ENCODE measurements at regions not wholly inside any gene's neighbourhood (a gene's known extent, or its start where the extent isn't known, plus 50 kb on each side); places are given as distances from the start of the nearest gene placed in this dataset.

DNA sequence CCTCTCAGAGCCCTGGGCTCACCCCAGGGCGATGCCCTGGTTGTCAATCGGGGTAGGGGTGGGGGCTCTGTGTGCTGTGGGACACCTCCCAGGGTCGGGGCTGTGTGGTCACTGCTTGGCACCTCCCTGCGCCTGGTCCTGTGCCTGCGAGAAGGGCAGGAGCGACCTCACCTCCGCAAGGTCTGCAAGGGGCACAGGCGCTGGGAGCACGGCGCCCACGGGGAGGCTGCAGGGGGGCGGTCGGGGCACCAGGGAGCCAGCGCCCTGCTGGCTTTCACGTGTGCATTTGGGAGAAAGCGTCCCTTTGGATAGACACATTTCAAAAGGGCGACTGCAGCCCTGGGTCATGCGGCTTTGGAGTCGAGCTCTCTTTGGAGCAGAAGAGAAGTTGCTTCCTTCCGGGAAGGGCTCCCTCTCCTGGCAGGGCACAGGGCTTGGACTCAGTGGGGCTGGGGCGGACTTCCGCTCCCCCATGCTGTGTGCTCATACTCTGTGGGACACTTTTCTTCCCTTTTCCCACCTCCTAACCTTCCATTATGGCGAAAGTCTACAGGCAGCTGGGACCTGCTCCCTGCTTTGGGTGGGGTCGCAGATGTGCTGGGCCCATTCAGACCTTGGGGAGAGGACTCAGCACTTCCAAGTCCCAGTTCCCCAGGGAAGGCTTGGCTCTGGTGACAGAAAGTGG, 52.9 kb upstream of the SLC28A3 start:
- no peak for DNase-seq (ENCODE audit: low spot score in 2 of 2)
- WGBS: 87% methylated on average over 17 of the region's 24 CpGs
- no peaks in the 10 kb centered on the region for H3K36me3 ChIP-seq
- no peaks in the 10 kb centered on the region for H3K9me3 ChIP-seq
- no peaks in the 10 kb centered on the region for H3K4me1 ChIP-seq
- TF ChIP-seq EP300 (IDR thresholded peaks at IDR 0.05) (no peak), POLR2A (IDR thresholded peaks at IDR 0.05) (no peak), POLR2AphosphoS5 (IDR thresholded peaks at IDR 0.05) (no peak)
- TF ChIP-seq, protein P1, sequence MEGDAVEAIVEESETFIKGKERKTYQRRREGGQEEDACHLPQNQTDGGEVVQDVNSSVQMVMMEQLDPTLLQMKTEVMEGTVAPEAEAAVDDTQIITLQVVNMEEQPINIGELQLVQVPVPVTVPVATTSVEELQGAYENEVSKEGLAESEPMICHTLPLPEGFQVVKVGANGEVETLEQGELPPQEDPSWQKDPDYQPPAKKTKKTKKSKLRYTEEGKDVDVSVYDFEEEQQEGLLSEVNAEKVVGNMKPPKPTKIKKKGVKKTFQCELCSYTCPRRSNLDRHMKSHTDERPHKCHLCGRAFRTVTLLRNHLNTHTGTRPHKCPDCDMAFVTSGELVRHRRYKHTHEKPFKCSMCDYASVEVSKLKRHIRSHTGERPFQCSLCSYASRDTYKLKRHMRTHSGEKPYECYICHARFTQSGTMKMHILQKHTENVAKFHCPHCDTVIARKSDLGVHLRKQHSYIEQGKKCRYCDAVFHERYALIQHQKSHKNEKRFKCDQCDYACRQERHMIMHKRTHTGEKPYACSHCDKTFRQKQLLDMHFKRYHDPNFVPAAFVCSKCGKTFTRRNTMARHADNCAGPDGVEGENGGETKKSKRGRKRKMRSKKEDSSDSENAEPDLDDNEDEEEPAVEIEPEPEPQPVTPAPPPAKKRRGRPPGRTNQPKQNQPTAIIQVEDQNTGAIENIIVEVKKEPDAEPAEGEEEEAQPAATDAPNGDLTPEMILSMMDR (IDR thresholded peaks at IDR 0.05): no peak
- H3K27me3 ChIP-seq: peaks cover 5% of the 10 kb centered on the region
- no peak overlapping the region for H3K4me3 ChIP-seq
- H3K27ac ChIP-seq: no peak overlapping the region

DNA sequence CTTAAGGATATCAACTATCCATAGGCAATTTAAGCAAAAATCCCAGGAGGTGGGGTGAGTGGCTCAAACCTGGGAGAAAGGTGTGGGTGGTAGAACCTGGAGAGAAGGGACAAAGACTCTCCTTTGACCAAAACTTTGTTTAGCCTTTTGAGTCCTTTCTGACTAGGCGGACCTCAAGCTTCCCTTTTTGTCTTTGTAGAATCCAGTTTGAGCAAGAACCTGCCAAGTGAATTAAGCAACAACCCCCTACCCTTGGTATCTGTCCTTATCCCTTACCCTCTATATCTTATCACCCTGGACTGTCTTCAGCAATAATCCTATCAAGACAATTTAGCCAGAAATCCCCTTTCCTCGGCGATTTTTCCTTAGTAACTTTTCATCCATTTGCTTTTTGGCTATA, 53.5 kb upstream of the SLC28A3 start:
- peaks cover 5% of the 10 kb centered on the region for H3K27me3 ChIP-seq
- no peak overlapping the region for H3K4me3 ChIP-seq
- no peak overlapping the region for H3K27ac ChIP-seq
- no peaks in the 10 kb centered on the region for H3K36me3 ChIP-seq
- H3K4me1 ChIP-seq: no peaks in the 10 kb centered on the region
- H3K9me3 ChIP-seq: no peaks in the 10 kb centered on the region
- no peak for DNase-seq (ENCODE audit: low spot score in 2 of 2)
- TF ChIP-seq POLR2AphosphoS5 (IDR thresholded peaks at IDR 0.05) (no peak), POLR2A (IDR thresholded peaks at IDR 0.05) (no peak), EP300 (IDR thresholded peaks at IDR 0.05) (no peak)
- TF ChIP-seq, protein P1 (IDR thresholded peaks at IDR 0.05): no peak
- WGBS: 80% methylated on average over 3 of the region's 3 CpGs

DNA sequence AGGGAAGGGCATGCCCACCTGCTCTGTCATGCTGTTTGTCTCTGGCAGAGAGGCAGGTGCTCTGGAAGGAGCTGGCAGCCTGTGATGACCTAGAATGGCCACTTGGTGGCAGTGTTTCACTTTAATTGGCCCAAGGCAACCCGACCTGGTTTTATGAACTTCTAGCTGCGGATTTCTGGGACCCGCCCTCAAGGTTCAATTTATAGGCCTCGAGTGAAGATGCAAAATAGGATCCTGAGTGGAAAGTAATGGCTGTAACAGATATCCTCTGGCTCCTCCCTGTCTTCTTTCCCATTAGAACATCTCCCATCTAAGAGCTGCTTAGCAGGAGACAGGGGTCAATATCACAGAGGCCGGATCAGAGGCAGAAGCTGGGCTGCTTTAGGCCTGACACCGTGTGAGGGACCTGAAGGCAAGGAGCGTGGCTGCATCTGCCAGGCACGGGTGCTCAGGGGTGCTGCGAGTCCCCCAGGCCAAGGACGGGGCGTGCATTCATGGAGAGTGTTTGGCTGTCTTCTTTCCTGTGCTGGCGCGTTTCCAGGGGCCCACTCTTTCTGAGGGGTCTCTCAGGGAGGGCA, 56.7 kb upstream of the SLC28A3 start:
- Histone ChIP-seq H3K36me3 (no peaks in the 10 kb centered on the region), H3K27me3 (peaks cover 5% of the 10 kb centered on the region), H3K9me3 (no peaks in the 10 kb centered on the region), H3K4me3 (no peak overlapping the region), H3K4me1 (no peaks in the 10 kb centered on the region), H3K27ac (no peak overlapping the region)
- 14% methylated on average over 5 of the region's 13 CpGs for WGBS
- TF ChIP-seq POLR2A (IDR thresholded peaks at IDR 0.05): no peak
- TF ChIP-seq POLR2AphosphoS5 (IDR thresholded peaks at IDR 0.05): no peak
- TF ChIP-seq EP300 (IDR thresholded peaks at IDR 0.05): no peak
- TF ChIP-seq, protein P1 (IDR thresholded peaks at IDR 0.05): peak; percentile 71 to 86
- peak in 1 of 2 donors; percentile 76 for DNase-seq (ENCODE audit: low spot score in 2 of 2)

DNA sequence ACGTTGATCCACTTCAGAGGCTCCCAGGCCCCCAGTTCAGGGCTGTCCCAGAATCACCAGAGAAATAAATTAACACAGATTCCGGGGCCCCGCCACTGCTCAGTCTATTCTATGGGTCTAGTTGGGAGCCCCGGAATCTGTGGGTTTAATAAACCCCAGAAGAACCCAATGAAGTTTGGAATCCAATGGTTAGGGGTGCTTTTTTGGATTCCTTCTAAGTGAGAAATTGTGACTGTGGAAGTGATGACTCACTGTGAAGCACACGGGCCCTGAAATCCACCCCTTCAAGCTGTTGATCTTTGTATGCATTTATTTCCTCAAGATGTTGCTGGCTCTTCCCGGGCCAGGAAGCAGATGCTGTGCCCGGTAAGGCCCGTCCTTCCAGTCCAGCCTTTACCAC, 57.3 kb upstream of the SLC28A3 start:
- Histone ChIP-seq H3K4me1 (no peaks in the 10 kb centered on the region), H3K27ac (no peak overlapping the region), H3K36me3 (no peaks in the 10 kb centered on the region), H3K9me3 (no peaks in the 10 kb centered on the region), H3K27me3 (peaks cover 5% of the 10 kb centered on the region), H3K4me3 (no peak overlapping the region)
- WGBS: 51% methylated on average over 6 of the region's 8 CpGs
- DNase-seq (ENCODE audit: low spot score in 2 of 2): no peak
- TF ChIP-seq EP300 (IDR thresholded peaks at IDR 0.05) (no peak), POLR2A (IDR thresholded peaks at IDR 0.05) (no peak), POLR2AphosphoS5 (IDR thresholded peaks at IDR 0.05) (no peak)
- TF ChIP-seq, protein P1 (IDR thresholded peaks at IDR 0.05): no peak

DNA sequence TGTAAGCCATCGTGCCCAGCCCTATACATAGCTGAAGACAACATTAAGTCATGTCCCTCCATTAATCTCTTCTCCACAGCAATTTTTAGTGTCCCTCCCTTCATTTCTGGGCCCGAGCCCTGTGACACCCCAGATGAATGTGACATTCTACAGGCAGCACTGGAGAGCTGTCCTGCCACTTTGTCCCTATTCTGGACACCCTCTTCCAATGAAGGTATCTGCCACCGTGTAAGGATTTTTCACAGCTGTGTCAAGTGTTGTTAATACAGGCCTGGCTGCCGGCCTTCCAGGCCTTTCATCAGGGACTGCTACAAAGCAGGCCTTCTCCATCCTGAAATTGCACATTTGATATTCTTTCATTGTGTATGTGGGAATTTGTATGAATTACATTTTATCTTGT, 62.0 kb upstream of the SLC28A3 start:
- no peak for DNase-seq (ENCODE audit: low spot score in 2 of 2)
- H3K36me3 ChIP-seq: no peaks in the 10 kb centered on the region
- no peak overlapping the region for H3K27ac ChIP-seq
- H3K27me3 ChIP-seq: no peaks in the 10 kb centered on the region
- H3K4me3 ChIP-seq: no peak overlapping the region
- no peaks in the 10 kb centered on the region for H3K4me1 ChIP-seq
- H3K9me3 ChIP-seq: no peaks in the 10 kb centered on the region
- no peak for TF ChIP-seq POLR2AphosphoS5 (IDR thresholded peaks at IDR 0.05)
- TF ChIP-seq, protein P1 (IDR thresholded peaks at IDR 0.05): no peak
- TF ChIP-seq EP300 (IDR thresholded peaks at IDR 0.05): no peak
- TF ChIP-seq POLR2A (IDR thresholded peaks at IDR 0.05): no peak
- WGBS: 88% methylated on average over 4 of the region's 4 CpGs
